ENCODE measurements at regions not wholly inside any gene's neighbourhood (a gene's known extent, or its start where the extent isn't known, plus 50 kb on each side); places are given as distances from the start of the nearest gene placed in this dataset.
"Not testable (repeated sequence)": the region's sequence is repeated elsewhere in the genome, so short reads cannot be mapped to it uniquely, and the experiment has no call there.

- POLR2A ChIA-PET = no interaction called here
- intact Hi-C loops (cut with micrococcal nuclease) = no loop called here
- TF ChIP-seq, protein P1, sequence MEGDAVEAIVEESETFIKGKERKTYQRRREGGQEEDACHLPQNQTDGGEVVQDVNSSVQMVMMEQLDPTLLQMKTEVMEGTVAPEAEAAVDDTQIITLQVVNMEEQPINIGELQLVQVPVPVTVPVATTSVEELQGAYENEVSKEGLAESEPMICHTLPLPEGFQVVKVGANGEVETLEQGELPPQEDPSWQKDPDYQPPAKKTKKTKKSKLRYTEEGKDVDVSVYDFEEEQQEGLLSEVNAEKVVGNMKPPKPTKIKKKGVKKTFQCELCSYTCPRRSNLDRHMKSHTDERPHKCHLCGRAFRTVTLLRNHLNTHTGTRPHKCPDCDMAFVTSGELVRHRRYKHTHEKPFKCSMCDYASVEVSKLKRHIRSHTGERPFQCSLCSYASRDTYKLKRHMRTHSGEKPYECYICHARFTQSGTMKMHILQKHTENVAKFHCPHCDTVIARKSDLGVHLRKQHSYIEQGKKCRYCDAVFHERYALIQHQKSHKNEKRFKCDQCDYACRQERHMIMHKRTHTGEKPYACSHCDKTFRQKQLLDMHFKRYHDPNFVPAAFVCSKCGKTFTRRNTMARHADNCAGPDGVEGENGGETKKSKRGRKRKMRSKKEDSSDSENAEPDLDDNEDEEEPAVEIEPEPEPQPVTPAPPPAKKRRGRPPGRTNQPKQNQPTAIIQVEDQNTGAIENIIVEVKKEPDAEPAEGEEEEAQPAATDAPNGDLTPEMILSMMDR (IDR thresholded peaks at IDR 0.05) = no peak
- Mint-ChIP-seq H3K4me3 (no peak overlapping the region), H3K9me3 (peaks cover 4% of the 10 kb centered on the region), H3K27me3 (no peaks in the 10 kb centered on the region), H3K4me1 (no peaks in the 10 kb centered on the region), H3K27ac (no peak overlapping the region), H3K36me3 (ENCODE audit: low read depth) (no peaks in the 10 kb centered on the region)
- ATAC-seq (ENCODE audit: low read depth) (no peak), DNase-seq (no peak)
- CTCF ChIA-PET = no interaction called here
These were observed 837.8 kb downstream of the DIPK2A start for GRCh38 chr3:144809380-144809779.

DNA sequence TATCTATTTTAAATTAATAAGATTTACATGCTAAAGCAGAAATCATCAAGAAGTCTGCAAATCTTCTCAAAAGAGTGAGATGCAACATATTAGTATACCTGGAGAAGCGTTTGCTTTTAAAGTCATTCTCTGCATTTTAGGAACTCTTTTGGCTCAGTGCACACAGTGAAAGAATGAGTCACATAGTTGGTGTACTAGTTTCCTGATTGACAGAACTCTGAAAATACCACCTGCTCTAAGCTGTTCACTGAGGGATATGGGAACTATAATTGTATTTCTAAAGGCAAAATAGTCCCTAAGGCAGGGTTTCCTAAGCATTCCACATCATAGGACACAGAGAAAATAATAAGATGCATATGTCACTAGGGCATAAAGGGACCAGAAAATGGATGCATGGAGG, 838.5 kb downstream of the DIPK2A start:
- POLR2A ChIA-PET = no interaction called here
- CTCF ChIA-PET = no interaction called here
- no peak for ATAC-seq (ENCODE audit: low read depth)
- no peak for DNase-seq
- H3K9me3 Mint-ChIP-seq = peaks cover 4% of the 10 kb centered on the region
- no peaks in the 10 kb centered on the region for H3K36me3 Mint-ChIP-seq (ENCODE audit: low read depth)
- H3K27me3 Mint-ChIP-seq = no peaks in the 10 kb centered on the region
- H3K27ac Mint-ChIP-seq = no peak overlapping the region
- no peaks in the 10 kb centered on the region for H3K4me1 Mint-ChIP-seq
- intact Hi-C loops (cut with micrococcal nuclease) = no loop called here
- no peak overlapping the region for H3K4me3 Mint-ChIP-seq
- TF ChIP-seq, protein P1 (IDR thresholded peaks at IDR 0.05) = no peak

- CTCF ChIA-PET = no interaction called here
- Mint-ChIP-seq H3K27ac (no peak overlapping the region), H3K36me3 (ENCODE audit: low read depth) (no peaks in the 10 kb centered on the region), H3K4me3 (no peak overlapping the region), H3K4me1 (no peaks in the 10 kb centered on the region), H3K27me3 (no peaks in the 10 kb centered on the region), H3K9me3 (peaks cover 4% of the 10 kb centered on the region)
- POLR2A ChIA-PET = no interaction called here
- TF ChIP-seq, protein P1 (IDR thresholded peaks at IDR 0.05) = no peak
- intact Hi-C loops (cut with micrococcal nuclease) = no loop called here
- ATAC-seq (ENCODE audit: low read depth) = no peak
- DNase-seq = no peak
These were observed 844.0 kb downstream of the DIPK2A start for GRCh38 chr3:144815655-144816054.

DNA sequence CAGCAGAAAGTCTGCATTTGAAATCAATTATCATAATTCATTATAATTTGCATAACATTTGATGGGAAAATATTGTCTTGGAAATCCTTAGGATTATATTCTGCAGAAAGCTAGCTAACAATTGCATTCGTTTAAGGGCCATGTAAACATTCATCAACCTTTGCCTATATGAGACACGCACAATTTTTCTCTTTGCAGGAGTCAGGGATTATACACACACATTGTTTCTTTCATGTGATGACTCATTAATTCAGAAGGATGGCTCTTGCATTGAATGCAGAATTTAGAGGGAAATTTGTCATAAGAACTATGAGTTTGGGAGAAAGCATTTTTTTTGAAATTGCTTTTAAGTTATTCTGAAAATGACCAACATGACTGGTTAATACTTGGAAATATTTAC, 844.7 kb downstream of the DIPK2A start:
- TF ChIP-seq, protein P1 (IDR thresholded peaks at IDR 0.05) = no peak
- H3K9me3 Mint-ChIP-seq = peaks cover 4% of the 10 kb centered on the region
- no peaks in the 10 kb centered on the region for H3K4me1 Mint-ChIP-seq
- H3K27ac Mint-ChIP-seq = no peak overlapping the region
- DNase-seq (no peak), ATAC-seq (ENCODE audit: low read depth) (no peak)
- ChIA-PET POLR2A (no interaction called here), CTCF (no interaction called here)
- H3K4me3 Mint-ChIP-seq = no peak overlapping the region
- no peaks in the 10 kb centered on the region for H3K27me3 Mint-ChIP-seq
- no peaks in the 10 kb centered on the region for H3K36me3 Mint-ChIP-seq (ENCODE audit: low read depth)
- intact Hi-C loops (cut with micrococcal nuclease) = no loop called here

GRCh38 chr3:144818973-144819372, 847.4 kb downstream of the DIPK2A start:
- no peak overlapping the region for H3K4me3 Mint-ChIP-seq
- ChIA-PET CTCF (no interaction called here), POLR2A (no interaction called here)
- H3K4me1 Mint-ChIP-seq = no peaks in the 10 kb centered on the region
- ATAC-seq (ENCODE audit: low read depth) (no peak), DNase-seq (no peak)
- no peak overlapping the region for H3K27ac Mint-ChIP-seq
- no peaks in the 10 kb centered on the region for H3K36me3 Mint-ChIP-seq (ENCODE audit: low read depth)
- intact Hi-C loops (cut with micrococcal nuclease) = no loop called here
- no peaks in the 10 kb centered on the region for H3K27me3 Mint-ChIP-seq
- peaks cover 4% of the 10 kb centered on the region for H3K9me3 Mint-ChIP-seq
- TF ChIP-seq, protein P1 (IDR thresholded peaks at IDR 0.05) = no peak

DNA sequence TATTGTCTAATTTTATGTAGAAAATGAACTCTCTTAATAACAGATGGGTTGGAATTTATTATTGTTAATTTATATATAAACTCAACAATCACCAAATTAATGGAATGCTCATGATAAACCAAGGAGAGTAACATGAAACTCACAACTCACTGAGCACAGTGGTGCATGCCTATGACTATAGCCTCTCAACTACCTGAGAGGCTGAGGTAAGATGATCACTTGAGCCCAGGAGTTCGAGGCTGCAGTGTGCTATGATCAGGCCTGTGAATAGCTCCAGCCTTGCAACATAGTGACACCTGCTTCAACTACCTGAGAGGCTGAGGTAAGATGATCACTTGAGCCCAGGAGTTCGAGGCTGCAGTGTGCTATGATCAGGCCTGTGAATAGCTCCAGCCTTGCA, 848.6 kb downstream of the DIPK2A start:
- POLR2A ChIA-PET; H3K9me3 Mint-ChIP-seq; H3K27me3 Mint-ChIP-seq; H3K4me3 Mint-ChIP-seq; intact Hi-C loops (cut with micrococcal nuclease); H3K4me1 Mint-ChIP-seq; DNase-seq; ATAC-seq (ENCODE audit: low read depth); H3K36me3 Mint-ChIP-seq (ENCODE audit: low read depth); H3K27ac Mint-ChIP-seq; CTCF ChIA-PET: not testable (repeated sequence)

Measured in activated B cell treated with CpG ODN at 0.5 μM for 24 hours (primary cell).